ENCODE measurements at regions not wholly inside any gene's neighbourhood (a gene's known extent, or its start where the extent isn't known, plus 50 kb on each side); places are given as distances from the start of the nearest gene placed in this dataset.

- TF ChIP-seq CTCF (IDR thresholded peaks at IDR 0.05; ENCODE audit: low read depth, low read length): no peak
- H3K4me3 ChIP-seq (ENCODE audit: low read depth, low read length): no peak overlapping the region
These were observed 121.2 kb upstream of the MAP1B start for GRCh38 chr5:71986101-71986500.

GRCh38 chr5:71988808-71989207 is 118.5 kb upstream of the MAP1B start:
- H3K4me3 ChIP-seq (ENCODE audit: low read depth, low read length): no peak overlapping the region
- TF ChIP-seq CTCF (IDR thresholded peaks at IDR 0.05; ENCODE audit: low read depth, low read length): no peak

GRCh38 chr5:71993600-71993999 is 113.7 kb upstream of the MAP1B start:
- no peak for TF ChIP-seq CTCF (IDR thresholded peaks at IDR 0.05; ENCODE audit: low read depth, low read length)
- no peak overlapping the region for H3K4me3 ChIP-seq (ENCODE audit: low read depth, low read length)

GRCh38 chr5:71996789-71997188 is 110.5 kb upstream of the MAP1B start:
- no peak overlapping the region for H3K4me3 ChIP-seq (ENCODE audit: low read depth, low read length)
- no peak for TF ChIP-seq CTCF (IDR thresholded peaks at IDR 0.05; ENCODE audit: low read depth, low read length)

GRCh38 chr5:71998746-71999145 is 108.5 kb upstream of the MAP1B start:
- no peak overlapping the region for H3K4me3 ChIP-seq (ENCODE audit: low read depth, low read length)
- TF ChIP-seq CTCF (IDR thresholded peaks at IDR 0.05; ENCODE audit: low read depth, low read length): no peak

- no peak for TF ChIP-seq CTCF (IDR thresholded peaks at IDR 0.05; ENCODE audit: low read depth, low read length)
- H3K4me3 ChIP-seq (ENCODE audit: low read depth, low read length): no peak overlapping the region
These were observed 106.6 kb upstream of the MAP1B start for GRCh38 chr5:72000707-72001106.

- no peak for TF ChIP-seq CTCF (IDR thresholded peaks at IDR 0.05; ENCODE audit: low read depth, low read length)
- no peak overlapping the region for H3K4me3 ChIP-seq (ENCODE audit: low read depth, low read length)
These were observed 101.6 kb upstream of the MAP1B start for GRCh38 chr5:72005671-72006070.
